ENCODE measurements at regions not wholly inside any gene's neighbourhood (a gene's known extent, or its start where the extent isn't known, plus 50 kb on each side); places are given as distances from the start of the nearest gene placed in this dataset.

GRCh38 chrX:131763674-131764073 is 219.8 kb downstream of the OR13H1 start:
- H3K27ac ChIP-seq (ENCODE audit: low read depth in 1 of 2, low read length in 2 of 2): no peak overlapping the region
- WGBS: 93% methylated on average over 10 of the region's 10 CpGs
- no peaks in the 10 kb centered on the region for H3K9me3 ChIP-seq (ENCODE audit: control insufficient read depth in 4 of 4, low read length in 3 of 4)
- no peaks in the 10 kb centered on the region for H3K27me3 ChIP-seq (ENCODE audit: control insufficient read depth in 4 of 4, insufficient read depth in 4 of 4, low read length in 3 of 4)
- DNase-seq (ENCODE audit: low spot score): no peak
- H3K4me3 ChIP-seq (ENCODE audit: low read depth in 1 of 3, low read length in 3 of 3): peak overlapping the region in 2 of 3 donors; percentile 51 to 58
- H3K36me3 ChIP-seq (ENCODE audit: control insufficient read depth in 4 of 4, insufficient read depth in 3 of 4, low read depth in 1 of 4, low read length in 3 of 4): no peaks in the 10 kb centered on the region
- peak in 1 of 2 donors; percentile 88 for TF ChIP-seq RAD21 (IDR thresholded peaks at IDR 0.05)
- TF ChIP-seq RXRA (IDR thresholded peaks at IDR 0.05): no peak
- TF ChIP-seq HNF4G (IDR thresholded peaks at IDR 0.05): no peak
- TF ChIP-seq CTCF (IDR thresholded peaks at IDR 0.05; ENCODE audit: low read depth, low read length, missing input control): peak; percentile 34
- TF ChIP-seq SP1 (IDR thresholded peaks at IDR 0.05): peak; percentile 58
- H3K9ac ChIP-seq (ENCODE audit: low read depth in 1 of 2, low read length in 2 of 2): no peak overlapping the region
- peaks cover 0 to 32% (median 23%) of the 10 kb centered on the region in 4 donors for H3K4me1 ChIP-seq (ENCODE audit: control insufficient read depth in 4 of 4, insufficient read depth in 4 of 4, low read length in 3 of 4)

- peaks cover 0 to 32% (median 23%) of the 10 kb centered on the region in 4 donors for H3K4me1 ChIP-seq (ENCODE audit: control insufficient read depth in 4 of 4, insufficient read depth in 4 of 4, low read length in 3 of 4)
- H3K9me3 ChIP-seq (ENCODE audit: control insufficient read depth in 4 of 4, low read length in 3 of 4): no peaks in the 10 kb centered on the region
- H3K9ac ChIP-seq (ENCODE audit: low read depth in 1 of 2, low read length in 2 of 2): no peak overlapping the region
- peak overlapping the region in 2 of 3 donors; percentile 51 to 58 for H3K4me3 ChIP-seq (ENCODE audit: low read depth in 1 of 3, low read length in 3 of 3)
- 92% methylated on average over 5 of the region's 5 CpGs for WGBS
- H3K27ac ChIP-seq (ENCODE audit: low read depth in 1 of 2, low read length in 2 of 2): no peak overlapping the region
- H3K27me3 ChIP-seq (ENCODE audit: control insufficient read depth in 4 of 4, insufficient read depth in 4 of 4, low read length in 3 of 4): no peaks in the 10 kb centered on the region
- no peak for TF ChIP-seq TAF1 (conservative IDR thresholded peaks at IDR 0.05)
- TF ChIP-seq NR2F2 (IDR thresholded peaks at IDR 0.05): no peak
- no peak for TF ChIP-seq CTCF (IDR thresholded peaks at IDR 0.05; ENCODE audit: low read depth, low read length, missing input control)
- no peak for TF ChIP-seq SP1 (IDR thresholded peaks at IDR 0.05)
- TF ChIP-seq RXRA (IDR thresholded peaks at IDR 0.05): no peak
- no peak for TF ChIP-seq HNF4A (conservative IDR thresholded peaks at IDR 0.05)
- no peaks in the 10 kb centered on the region for H3K36me3 ChIP-seq (ENCODE audit: control insufficient read depth in 4 of 4, insufficient read depth in 3 of 4, low read depth in 1 of 4, low read length in 3 of 4)
- no peak for DNase-seq (ENCODE audit: low spot score)
Observed at GRCh38 chrX:131764216-131764615, 220.3 kb downstream of the OR13H1 start.

GRCh38 chrX:131778269-131779218 is 234.7 kb downstream of the OR13H1 start:
- DNase-seq (ENCODE audit: low spot score): no peak
- H3K36me3 ChIP-seq (ENCODE audit: control insufficient read depth in 4 of 4, insufficient read depth in 3 of 4, low read depth in 1 of 4, low read length in 3 of 4): no peaks in the 10 kb centered on the region
- H3K9ac ChIP-seq (ENCODE audit: low read depth in 1 of 2, low read length in 2 of 2): peak overlapping the region in 1 of 2 donors; percentile 27
- peak overlapping the region in 1 of 2 donors; percentile 61 for H3K27ac ChIP-seq (ENCODE audit: low read depth in 1 of 2, low read length in 2 of 2)
- peaks cover 0 to 19% (median 16%) of the 10 kb centered on the region in 4 donors for H3K4me1 ChIP-seq (ENCODE audit: control insufficient read depth in 4 of 4, insufficient read depth in 4 of 4, low read length in 3 of 4)
- H3K27me3 ChIP-seq (ENCODE audit: control insufficient read depth in 4 of 4, insufficient read depth in 4 of 4, low read length in 3 of 4): no peaks in the 10 kb centered on the region
- H3K9me3 ChIP-seq (ENCODE audit: control insufficient read depth in 4 of 4, low read length in 3 of 4): no peaks in the 10 kb centered on the region
- WGBS: 96% methylated on average over 18 of the region's 18 CpGs
- H3K4me3 ChIP-seq (ENCODE audit: low read depth in 1 of 3, low read length in 3 of 3): peak overlapping the region in 2 of 3 donors; percentile 76 to 77
- no peak for TF ChIP-seq NR2F2 (IDR thresholded peaks at IDR 0.05)
- no peak for TF ChIP-seq ZBTB33 (IDR thresholded peaks at IDR 0.05)
- peak in 1 of 2 donors; percentile 7 for TF ChIP-seq RXRA (IDR thresholded peaks at IDR 0.05)
- TF ChIP-seq TAF1 (conservative IDR thresholded peaks at IDR 0.05): no peak
- no peak for TF ChIP-seq REST (IDR thresholded peaks at IDR 0.05)
- TF ChIP-seq RAD21 (IDR thresholded peaks at IDR 0.05): peak in 1 of 2 donors; percentile 90
- TF ChIP-seq HNF4A (conservative IDR thresholded peaks at IDR 0.05): no peak
- no peak for TF ChIP-seq EGR1 (IDR thresholded peaks at IDR 0.05; ENCODE audit: low read depth in 2 of 2)
- TF ChIP-seq ATF3 (IDR thresholded peaks at IDR 0.05): no peak
- TF ChIP-seq MAX (IDR thresholded peaks at IDR 0.05): no peak
- no peak for TF ChIP-seq GABPA (IDR thresholded peaks at IDR 0.05 in 1 of 2, conservative IDR thresholded peaks at IDR 0.05 in 1 of 2)
- peak; percentile 48 for TF ChIP-seq SP1 (IDR thresholded peaks at IDR 0.05)

Measured in liver (tissue), 8 donors.